SU-DHL-6 (cell line): ENCODE measurements at regions not wholly inside any gene's neighbourhood (a gene's known extent, or its start where the extent isn't known, plus 50 kb on each side); places are given as distances from the start of the nearest gene placed in this dataset.

ENCODE experiments used
- H2AFZ ChIP-seq: fragments of 200-600 bp; sonication (generic); 2 replicates; pipeline ENCODE4 v1.6.1; 2014; ENCODE audit warnings: low read depth, mild to moderate bottlenecking, moderate library complexity, mixed read lengths, antibody characterized with exemption, low read length; ENCODE audit not compliant: severe bottlenecking
- H3F3A ChIP-seq: fragments of 200-600 bp; shearing (Covaris generic); 2 replicates; pipeline ENCODE4 v1.6.0; 2016; ENCODE audit warnings: antibody characterized with exemption, mild to moderate bottlenecking; ENCODE audit not compliant: insufficient read depth
- H3K27ac ChIP-seq: fragments of 200-600 bp; sonication (generic); 2 replicates; pipeline ENCODE4 v1.5.1; 2016; ENCODE audit warnings: low read depth, mild to moderate bottlenecking, low read length, moderate library complexity, mixed read lengths
- H3K27me3 ChIP-seq: fragments of 200-600 bp; sonication (generic), shearing (Covaris generic); 2 replicates; pipeline ENCODE4 v1.6.0; 2014; ENCODE audit warnings: mild to moderate bottlenecking, low read length
- H3K36me3 ChIP-seq: fragments of 200-600 bp; sonication (generic); 2 replicates; pipeline ENCODE4 v1.6.1; 2014; ENCODE audit warnings: mild to moderate bottlenecking, low read length, mixed read lengths
- H3K4me2 ChIP-seq: fragments of 300-600, 200-600 bp; shearing (Covaris generic), sonication (generic); 2 replicates; pipeline ENCODE4 v1.6.0; 2014; ENCODE audit warnings: low read length, low read depth, mild to moderate bottlenecking; ENCODE audit not compliant: poor library complexity, severe bottlenecking
- H3K4me3 ChIP-seq: fragments of 200-600 bp; sonication (generic); 2 replicates; pipeline ENCODE4 v1.5.1; 2014; ENCODE audit warnings: antibody characterized with exemption, low read length, mild to moderate bottlenecking, mixed read lengths; ENCODE audit not compliant: insufficient read depth, poor library complexity, severe bottlenecking
- H3K79me2 ChIP-seq: fragments of 200-600 bp; sonication (generic); 2 replicates; pipeline ENCODE4 v1.6.1; 2014; ENCODE audit warnings: mild to moderate bottlenecking, low read length, moderate library complexity; ENCODE audit not compliant: insufficient read depth
- H3K9ac ChIP-seq: fragments of 200-600 bp; sonication (generic); 2 replicates; pipeline ENCODE4 v1.7.0; 2014; ENCODE audit warnings: mild to moderate bottlenecking, low read length
- H3K9me2 ChIP-seq: fragments of 200-600 bp; sonication (generic); replicated peaks from 2 replicates; pipeline ENCODE4 v1.6.1; 2014; ENCODE audit warnings: low read length; ENCODE audit not compliant: insufficient read depth
- H3K9me3 ChIP-seq: fragments of 200-600 bp; sonication (generic); 2 replicates; pipeline ENCODE4 v1.6.1; 2014; ENCODE audit warnings: low read length, mixed read lengths; ENCODE audit not compliant: insufficient read depth
- H4K20me1 ChIP-seq: fragments of 200-600 bp; sonication (generic); 2 replicates; pipeline ENCODE4 v1.6.1; 2014; ENCODE audit warnings: low read depth, mild to moderate bottlenecking, antibody characterized with exemption, low read length, moderate library complexity, mixed read lengths
- CTCF ChIP-seq: fragments of 200-600 bp; sonication (generic); IDR thresholded peaks from one replicate; pipeline ENCODE4 v1.5.1; 2017; ENCODE audit warnings: antibody characterized with exemption, mild to moderate bottlenecking, low read length, moderate library complexity; ENCODE audit not compliant: insufficient read depth, poor library complexity, severe bottlenecking
- EZH2phosphoT487 ChIP-seq: fragments of 200-600 bp; sonication (generic), shearing (Covaris generic); conservative IDR thresholded peaks from 2 replicates; pipeline ENCODE4 v1.6.1; 2018; ENCODE audit warnings: mild to moderate bottlenecking, antibody characterized with exemption, low read length, moderate library complexity, mixed read lengths

DNA sequence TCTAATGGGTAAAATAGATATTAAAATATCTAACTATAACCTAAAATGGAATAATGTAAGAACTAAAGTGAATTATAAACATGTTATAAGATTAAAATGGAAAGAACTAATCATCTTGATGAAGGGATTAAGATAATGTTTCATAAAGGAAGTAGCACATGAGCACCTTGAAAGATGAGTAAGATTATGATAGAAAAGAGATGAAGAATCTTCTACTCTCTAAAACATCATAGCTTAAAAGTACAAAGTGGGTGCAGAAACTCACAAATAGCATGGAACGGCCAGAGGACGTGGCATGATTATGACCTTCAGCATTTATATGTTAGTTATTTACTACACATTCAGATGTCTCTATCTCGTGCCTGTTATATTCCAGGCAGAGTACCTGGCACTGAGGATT lies 76.2 kb upstream of the COL5A2 start:
- no peaks in the 10 kb centered on the region for H4K20me1 ChIP-seq
- H3K27ac ChIP-seq, result no peak overlapping the region
- TF ChIP-seq EZH2phosphoT487 (no peak), CTCF (no peak)

DNA sequence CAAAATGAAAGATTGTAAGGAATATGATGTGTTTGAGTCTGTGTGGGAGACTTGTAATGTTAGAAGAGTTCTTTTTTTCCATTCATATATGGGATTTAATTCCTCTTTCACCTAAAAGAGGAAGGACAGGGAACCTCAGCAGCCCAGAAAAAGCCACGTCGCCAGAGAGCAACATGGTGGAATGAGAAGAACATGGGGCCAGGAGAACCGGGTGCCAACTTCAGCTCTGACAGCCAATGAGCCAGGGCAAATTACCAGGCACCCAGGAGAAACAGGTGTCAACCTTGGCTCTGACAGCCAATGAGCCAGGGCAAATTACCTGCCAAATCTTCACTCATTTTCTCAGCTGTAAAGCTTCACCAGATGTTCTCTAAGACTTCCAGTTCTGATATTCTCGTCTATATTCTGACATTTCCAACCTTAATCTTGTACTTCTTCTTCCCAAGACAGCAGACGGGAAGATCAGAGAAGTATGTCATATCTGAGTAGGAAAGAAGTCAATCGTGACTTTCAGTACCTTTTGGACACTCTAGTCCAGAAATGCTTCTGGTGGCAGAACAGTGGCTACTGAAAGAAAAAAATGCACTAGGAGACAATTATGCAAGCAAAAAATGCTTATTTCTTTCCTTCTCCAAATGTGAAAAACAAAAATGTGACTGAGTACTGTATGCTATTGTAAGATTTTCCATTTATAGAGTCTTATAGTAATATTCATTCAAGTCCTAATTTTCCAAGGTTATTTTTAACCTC lies 79.2 kb upstream of the COL5A2 start:
- no peaks in the 10 kb centered on the region for H3K27me3 ChIP-seq
- no peak overlapping the region for H2AFZ ChIP-seq
- H3K4me2 ChIP-seq, result no peak overlapping the region
- no peaks in the 10 kb centered on the region for H3K9me2 ChIP-seq
- H3K27ac ChIP-seq, result no peak overlapping the region
- H4K20me1 ChIP-seq, result no peaks in the 10 kb centered on the region
- no peaks in the 10 kb centered on the region for H3K36me3 ChIP-seq
- no peaks in the 10 kb centered on the region for H3K79me2 ChIP-seq
- H3K4me3 ChIP-seq, result no peak overlapping the region
- no peaks in the 10 kb centered on the region for H3F3A ChIP-seq
- TF ChIP-seq CTCF, result no peak
- no peak for TF ChIP-seq EZH2phosphoT487
- H3K9me3 ChIP-seq, result no peaks in the 10 kb centered on the region
- H3K9ac ChIP-seq, result no peak overlapping the region

More for the DNA sequence above, 76.2 kb upstream of the COL5A2 start:
- H2AFZ ChIP-seq, result no peak overlapping the region
- H3K36me3 ChIP-seq, result no peaks in the 10 kb centered on the region
- no peak overlapping the region for H3K4me2 ChIP-seq
- H3K4me3 ChIP-seq, result no peak overlapping the region
- no peaks in the 10 kb centered on the region for H3K27me3 ChIP-seq
- no peak overlapping the region for H3K9ac ChIP-seq
- no peaks in the 10 kb centered on the region for H3K9me3 ChIP-seq
- no peaks in the 10 kb centered on the region for H3K79me2 ChIP-seq
- no peaks in the 10 kb centered on the region for H3K9me2 ChIP-seq
- no peaks in the 10 kb centered on the region for H3F3A ChIP-seq

- Histone ChIP-seq H3K4me3 (no peak overlapping the region), H3K36me3 (no peaks in the 10 kb centered on the region), H3K79me2 (no peaks in the 10 kb centered on the region), H3K9ac (no peak overlapping the region), H3K9me3 (no peaks in the 10 kb centered on the region), H3K27ac (no peak overlapping the region), H2AFZ (no peak overlapping the region), H3K9me2 (no peaks in the 10 kb centered on the region), H3K4me2 (no peak overlapping the region), H3K27me3 (no peaks in the 10 kb centered on the region), H4K20me1 (no peaks in the 10 kb centered on the region), H3F3A (no peaks in the 10 kb centered on the region)
- TF ChIP-seq EZH2phosphoT487, result no peak
Measured at GRCh38 chr2:189260361-189260814, 80.8 kb upstream of the COL5A2 start.

GRCh38 chr2:189261431-189261841 lies 81.9 kb upstream of the COL5A2 start:
- no peaks in the 10 kb centered on the region for H3K27me3 ChIP-seq
- H2AFZ ChIP-seq, result no peak overlapping the region
- H4K20me1 ChIP-seq, result no peaks in the 10 kb centered on the region
- H3K9me2 ChIP-seq, result no peaks in the 10 kb centered on the region
- H3K27ac ChIP-seq, result no peak overlapping the region
- TF ChIP-seq CTCF, result no peak
- no peak for TF ChIP-seq EZH2phosphoT487
- H3K4me3 ChIP-seq, result no peak overlapping the region
- no peaks in the 10 kb centered on the region for H3K9me3 ChIP-seq
- no peak overlapping the region for H3K9ac ChIP-seq
- H3F3A ChIP-seq, result no peaks in the 10 kb centered on the region
- no peaks in the 10 kb centered on the region for H3K36me3 ChIP-seq
- no peaks in the 10 kb centered on the region for H3K79me2 ChIP-seq
- no peak overlapping the region for H3K4me2 ChIP-seq
